ENCODE measurements at regions not wholly inside any gene's neighbourhood (a gene's known extent, or its start where the extent isn't known, plus 50 kb on each side); places are given as distances from the start of the nearest gene placed in this dataset.

DNA sequence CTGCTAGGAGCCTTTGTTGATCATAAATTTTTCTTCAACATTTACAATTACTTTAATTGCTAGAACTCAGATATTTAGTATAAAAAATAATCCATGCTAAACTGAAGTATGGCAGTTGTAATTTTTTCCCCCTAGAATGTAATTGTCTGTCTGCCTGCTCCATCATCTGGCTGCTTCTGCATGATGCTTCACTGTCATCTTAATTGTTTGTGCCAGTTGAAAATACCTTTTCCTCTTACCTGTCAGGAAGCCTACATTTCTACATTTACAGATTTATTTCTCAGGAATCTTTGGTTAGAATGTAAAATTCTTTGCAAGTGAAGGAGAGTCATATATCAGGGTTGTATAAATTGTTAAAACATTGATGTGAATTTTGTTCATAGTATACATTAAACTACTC, 348.6 kb downstream of the GRXCR1 start:
- TF ChIP-seq POLR2AphosphoS5 (IDR thresholded peaks at IDR 0.05; ENCODE audit: borderline replicate concordance, low read depth, low read length): no peak
- no peak for TF ChIP-seq EZH2 (IDR thresholded peaks at IDR 0.05)

Data from SK-N-MC (cell line).